ENCODE measurements at regions not wholly inside any gene's neighbourhood (a gene's known extent, or its start where the extent isn't known, plus 50 kb on each side); places are given as distances from the start of the nearest gene placed in this dataset.

- Histone ChIP-seq H3K4me1 (no peaks in the 10 kb centered on the region), H3K9me3 (no peaks in the 10 kb centered on the region), H3K4me3 (no peak overlapping the region), H3K27ac (no peak overlapping the region), H3K36me3 (no peaks in the 10 kb centered on the region), H3K27me3 (no peaks in the 10 kb centered on the region)
- no peak for TF ChIP-seq CTCF (IDR thresholded peaks at IDR 0.05)
- DNase-seq (ENCODE audit: low spot score), result no peak
These were observed 137.0 kb upstream of the CTNNA2 start for GRCh38 chr2:79375817-79376216.

- no peak overlapping the region for H3K4me3 ChIP-seq
- DNase-seq (ENCODE audit: low spot score), result no peak
These were observed 139.3 kb upstream of the CTNNA2 start for GRCh38 chr2:79373358-79374130.

GRCh38 chr2:79370976-79371538 is 141.8 kb upstream of the CTNNA2 start:
- Histone ChIP-seq H3K4me1 (no peaks in the 10 kb centered on the region), H3K27ac (no peak overlapping the region)
- TF ChIP-seq CTCF (IDR thresholded peaks at IDR 0.05), result no peak

More at GRCh38 chr2:79373358-79374130, 139.3 kb upstream of the CTNNA2 start:
- H3K27ac ChIP-seq, result no peak overlapping the region
- H3K4me1 ChIP-seq, result no peaks in the 10 kb centered on the region
- no peak for TF ChIP-seq CTCF (IDR thresholded peaks at IDR 0.05)
- H3K36me3 ChIP-seq, result no peaks in the 10 kb centered on the region
- H3K27me3 ChIP-seq, result no peaks in the 10 kb centered on the region
- no peaks in the 10 kb centered on the region for H3K9me3 ChIP-seq

GRCh38 chr2:79369127-79369526 is 143.7 kb upstream of the CTNNA2 start:
- Histone ChIP-seq H3K4me3 (no peak overlapping the region), H3K27ac (no peak overlapping the region), H3K4me1 (no peaks in the 10 kb centered on the region), H3K27me3 (no peaks in the 10 kb centered on the region), H3K9me3 (no peaks in the 10 kb centered on the region), H3K36me3 (no peaks in the 10 kb centered on the region)
- no peak for TF ChIP-seq CTCF (IDR thresholded peaks at IDR 0.05)
- DNase-seq (ENCODE audit: low spot score), result no peak

More at GRCh38 chr2:79370976-79371538, 141.8 kb upstream of the CTNNA2 start:
- Histone ChIP-seq H3K4me3 (no peak overlapping the region), H3K27me3 (no peaks in the 10 kb centered on the region), H3K36me3 (no peaks in the 10 kb centered on the region), H3K9me3 (no peaks in the 10 kb centered on the region)
- no peak for DNase-seq (ENCODE audit: low spot score)

GRCh38 chr2:79368116-79368630 is 144.7 kb upstream of the CTNNA2 start:
- no peaks in the 10 kb centered on the region for H3K9me3 ChIP-seq
- no peak for TF ChIP-seq CTCF (IDR thresholded peaks at IDR 0.05)
- no peaks in the 10 kb centered on the region for H3K27me3 ChIP-seq
- H3K4me1 ChIP-seq, result no peaks in the 10 kb centered on the region
- no peak for DNase-seq (ENCODE audit: low spot score)
- no peaks in the 10 kb centered on the region for H3K36me3 ChIP-seq
- no peak overlapping the region for H3K27ac ChIP-seq
- no peak overlapping the region for H3K4me3 ChIP-seq

All from right atrium auricular region (tissue), 2 donors.